ENCODE measurements at regions not wholly inside any gene's neighbourhood (a gene's known extent, or its start where the extent isn't known, plus 50 kb on each side); places are given as distances from the start of the nearest gene placed in this dataset.
"Not testable (repeated sequence)": the region's sequence is repeated elsewhere in the genome, so short reads cannot be mapped to it uniquely, and the experiment has no call there.

DNA sequence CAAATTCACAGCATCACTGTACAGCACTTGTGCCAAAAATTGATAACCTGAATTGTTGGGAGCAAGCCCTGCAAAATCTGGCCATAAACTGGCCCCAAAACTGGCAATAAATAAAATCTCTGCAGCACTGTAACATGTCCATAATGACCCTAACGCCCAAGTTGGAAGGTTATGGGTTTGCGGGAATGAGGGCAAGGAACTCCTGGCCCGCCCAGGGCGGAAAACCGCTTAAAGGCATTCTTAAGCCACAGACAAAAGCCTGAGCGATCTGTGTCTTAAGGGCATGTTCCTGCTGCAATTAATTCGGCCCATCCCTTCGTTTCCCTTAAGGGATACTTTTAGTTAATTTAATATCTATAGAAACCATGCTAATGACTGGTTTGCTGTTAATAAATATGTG is 690.1 kb upstream of the EPHA5 start:
- not testable (repeated sequence) for DNase-seq

DNA sequence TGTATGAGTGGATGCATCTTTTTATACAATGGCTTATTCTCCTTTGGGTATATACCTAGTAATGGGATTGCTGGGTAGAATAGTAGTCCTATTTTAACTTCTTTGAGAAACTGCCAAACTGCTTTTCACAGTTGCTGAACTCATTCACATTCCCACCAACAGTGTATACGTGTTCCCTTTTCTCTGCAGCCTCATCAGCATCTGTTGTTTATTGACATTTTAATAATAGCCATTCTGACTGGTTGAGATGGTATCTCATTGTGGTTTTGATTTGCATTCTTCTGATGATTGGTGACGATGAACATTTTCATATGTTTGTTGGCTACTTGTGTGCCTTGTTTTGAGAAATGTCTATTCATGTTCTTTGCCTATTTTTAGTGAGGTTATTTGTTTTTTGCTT is 687.0 kb upstream of the EPHA5 start:
- peak; percentile 37 for DNase-seq

DNA sequence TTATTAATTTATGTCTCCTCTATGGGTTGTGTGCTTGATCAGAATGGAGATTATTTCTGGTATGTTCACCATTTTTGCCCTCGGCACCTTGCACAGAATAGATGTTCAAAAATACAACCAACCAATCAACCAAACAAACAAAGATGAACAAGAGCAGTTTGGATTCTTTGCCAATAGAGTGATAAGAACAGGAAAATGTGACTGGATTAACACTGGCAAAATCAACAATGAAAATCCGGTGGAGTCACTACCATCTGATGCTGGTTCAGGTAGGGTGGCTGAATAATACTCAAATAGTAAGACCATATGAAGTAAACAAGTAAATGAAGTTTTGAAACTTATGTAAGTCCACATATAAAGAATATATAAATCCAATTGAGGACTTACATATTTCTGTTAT is 685.0 kb upstream of the EPHA5 start:
- DNase-seq, result no peak

DNA sequence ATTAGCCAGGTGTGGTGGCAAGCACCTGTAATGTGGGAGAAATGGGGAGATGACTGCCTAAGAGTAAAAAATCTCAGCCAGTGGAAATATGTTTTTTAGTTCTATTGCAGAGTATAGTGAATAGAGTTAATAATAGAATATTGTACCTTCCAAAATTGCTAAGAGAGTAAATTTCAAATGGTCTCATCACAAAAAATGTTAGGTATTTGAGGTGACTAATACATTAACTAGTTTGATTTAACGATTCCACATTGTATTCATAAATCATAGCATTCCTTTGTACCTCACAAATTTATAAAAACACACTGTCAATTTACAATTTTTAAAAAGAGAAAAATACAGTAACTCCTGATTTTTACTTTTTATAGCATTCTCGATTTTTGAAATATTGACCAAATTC is 681.5 kb upstream of the EPHA5 start:
- DNase-seq, result no peak

DNA sequence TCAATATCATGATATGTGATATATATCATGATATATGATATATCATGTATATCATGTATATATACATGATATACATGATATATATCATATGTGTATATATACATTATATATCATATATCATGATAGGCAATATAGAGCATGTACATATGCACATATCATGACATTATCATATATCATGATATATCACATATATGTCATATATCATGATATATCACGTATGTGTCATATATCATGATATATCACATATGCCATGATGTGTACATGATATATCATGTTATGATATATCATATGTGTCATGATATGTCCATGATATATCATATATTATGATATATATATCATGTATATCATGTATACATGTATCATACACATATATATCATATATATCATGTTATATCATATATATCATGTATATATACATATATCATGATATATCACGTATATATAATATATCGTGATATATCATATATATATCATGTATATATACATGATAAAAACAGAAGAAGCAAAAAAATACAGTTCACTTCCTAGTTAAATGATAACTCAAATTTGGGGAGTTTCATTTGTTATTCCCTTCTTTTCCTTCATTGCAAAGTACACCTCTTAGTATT is 670.1 kb upstream of the EPHA5 start:
- no peak for DNase-seq

DNA sequence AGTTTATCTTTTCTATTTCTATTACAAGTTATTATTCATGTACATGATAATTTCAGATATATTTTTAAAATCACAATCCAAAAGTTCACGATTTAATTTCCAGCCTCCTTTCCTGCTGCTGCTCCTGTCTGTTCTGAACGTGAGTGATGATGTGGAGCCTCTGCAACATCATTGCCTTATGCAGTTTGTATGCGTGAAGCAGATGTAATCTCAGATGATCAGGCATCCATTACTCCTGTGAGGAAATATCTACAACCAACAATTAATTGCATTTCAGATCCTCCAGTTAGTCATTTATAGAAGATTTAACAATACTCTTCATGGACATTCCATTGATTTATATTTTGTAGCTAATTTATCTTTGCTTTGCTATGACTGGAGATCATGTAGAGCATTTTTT is 668.7 kb upstream of the EPHA5 start:
- DNase-seq, result no peak

DNA sequence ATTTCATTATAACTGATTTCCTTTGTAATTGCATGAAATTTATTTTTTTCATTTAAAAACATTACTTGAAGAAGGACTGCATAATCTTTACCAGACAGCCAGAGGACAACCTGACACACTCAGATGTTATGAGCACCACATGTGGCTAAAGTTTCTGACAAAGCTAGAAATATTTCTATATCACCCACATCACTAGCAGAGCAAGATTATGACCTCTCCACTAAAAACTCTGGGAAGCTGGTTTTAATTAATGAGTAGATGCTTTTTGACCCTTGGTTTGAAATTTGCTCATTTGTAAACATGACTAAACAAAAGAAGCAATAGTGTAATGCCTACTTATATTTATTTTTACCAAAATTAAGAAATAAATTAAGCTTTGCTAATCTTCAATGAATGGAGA is 661.5 kb upstream of the EPHA5 start:
- DNase-seq, result no peak

DNA sequence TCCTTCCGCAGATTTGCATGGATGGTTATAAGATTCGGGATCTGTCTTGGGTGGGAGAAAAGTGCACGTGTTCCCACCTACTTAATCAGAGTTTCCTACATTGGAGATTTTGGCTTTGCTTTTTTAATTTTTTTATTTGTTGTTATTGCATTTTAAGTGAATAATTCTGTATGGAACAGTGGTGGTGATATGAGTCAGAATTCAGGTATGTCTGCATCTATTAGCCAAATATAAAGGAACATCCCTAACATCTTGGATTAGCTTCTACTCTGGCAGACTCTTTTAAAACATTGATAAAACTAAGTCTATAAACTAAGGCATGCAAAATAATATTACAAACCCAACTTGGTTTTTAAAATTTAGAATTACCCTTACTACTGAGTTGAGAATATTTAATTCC is 659.8 kb upstream of the EPHA5 start:
- no peak for DNase-seq

DNA sequence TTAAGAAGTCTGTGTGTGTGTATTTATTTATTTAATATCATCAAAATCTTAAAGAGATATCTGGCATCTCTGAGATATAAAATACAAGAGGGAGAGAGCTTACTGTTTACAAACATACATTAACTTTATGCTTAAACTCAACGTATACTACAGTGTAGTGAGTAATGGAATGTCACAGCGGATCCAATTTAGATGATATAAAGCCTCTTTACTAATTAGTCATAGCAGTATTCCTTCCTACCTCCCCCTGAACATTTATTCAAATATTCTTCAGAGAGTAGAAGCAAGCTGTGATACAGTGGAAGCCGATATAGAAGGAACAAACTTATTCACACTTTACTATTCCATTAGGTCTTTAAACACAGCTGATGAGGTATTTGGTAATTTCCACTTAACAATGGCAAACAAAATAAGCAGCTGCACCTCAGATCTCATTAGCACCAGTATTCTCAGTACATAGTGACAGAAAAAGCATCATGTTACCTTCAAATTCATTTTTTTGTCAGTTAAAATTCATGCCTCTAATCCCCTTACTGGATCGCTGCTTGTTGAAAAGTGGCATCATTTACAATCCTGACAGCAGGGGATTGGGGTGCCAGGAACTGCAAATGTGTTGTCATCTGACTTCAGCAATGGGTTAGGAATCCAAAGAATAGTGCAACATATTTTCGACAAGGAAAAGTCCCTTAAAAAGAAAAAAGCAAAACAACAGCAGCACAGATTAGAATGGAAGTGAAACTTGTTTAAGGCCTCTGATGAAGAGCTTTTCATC is 658.7 kb upstream of the EPHA5 start:
- DNase-seq, result peak; percentile 59

DNA sequence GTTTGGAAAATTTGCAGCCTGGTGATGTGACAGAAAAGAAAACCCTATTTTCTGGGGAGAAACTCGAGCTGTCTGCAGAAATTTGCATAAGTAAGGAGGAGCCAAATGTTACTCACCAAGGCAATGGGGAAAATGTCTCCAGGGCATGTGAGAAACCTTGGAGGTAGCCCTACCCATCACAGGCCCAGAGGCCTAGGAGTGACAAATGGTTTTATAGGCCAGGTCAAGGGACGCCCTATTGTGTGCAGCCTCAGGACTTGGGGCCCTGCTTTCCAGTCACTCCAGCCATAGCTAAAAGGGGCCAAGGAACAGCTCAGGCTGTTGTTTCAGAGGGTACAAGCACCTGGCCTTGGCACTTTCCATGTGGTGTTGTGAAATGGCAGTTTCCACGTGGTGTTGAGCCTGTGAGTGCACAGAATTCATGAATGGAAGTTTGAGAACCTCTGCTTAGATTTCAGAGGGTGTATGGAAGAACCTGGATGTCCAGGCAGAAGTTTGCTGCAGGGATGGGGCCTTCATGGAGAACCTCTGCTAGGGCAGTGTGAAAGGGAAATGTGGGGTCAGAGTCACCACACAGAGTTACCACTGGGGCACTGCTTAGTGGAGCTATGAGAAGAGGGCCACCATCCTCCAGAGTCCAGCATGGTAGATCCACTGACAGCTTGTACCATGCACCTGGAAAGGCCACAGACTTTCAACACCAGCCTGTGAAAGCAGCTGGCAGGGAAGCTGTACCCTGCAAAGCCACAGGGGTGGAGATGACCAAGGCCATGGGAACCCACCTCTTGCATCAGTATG is 637.6 kb upstream of the EPHA5 start:
- DNase-seq, result no peak

DNA sequence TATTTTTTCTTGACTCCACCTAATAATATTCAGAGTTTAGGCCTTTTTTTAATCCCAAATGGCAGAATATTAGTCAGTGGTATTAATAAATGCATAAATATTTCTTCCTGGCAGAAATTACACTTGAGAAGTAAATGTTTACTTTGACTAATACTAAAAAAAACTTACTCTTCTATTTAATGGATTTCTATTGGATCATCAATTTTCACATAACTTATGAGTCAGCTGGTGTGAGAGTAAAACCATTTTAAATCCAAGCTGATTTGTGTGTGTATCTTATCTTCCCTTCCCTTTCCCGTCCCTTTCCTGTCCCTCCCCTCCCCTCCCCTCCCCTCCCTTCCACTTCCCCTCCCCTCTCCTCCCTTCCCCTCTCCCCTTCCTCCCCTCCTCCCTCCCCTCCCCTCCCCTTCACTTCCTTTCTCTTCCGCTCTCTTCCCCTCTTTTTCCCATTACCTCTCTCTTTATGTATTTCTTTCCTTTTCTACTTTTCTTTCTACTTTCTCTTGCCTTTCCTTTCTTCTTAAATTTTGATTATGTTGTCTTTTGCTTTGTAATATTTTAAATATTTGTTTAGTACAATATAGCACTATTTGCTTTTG is 630.1 kb upstream of the EPHA5 start:
- no peak for DNase-seq

DNA sequence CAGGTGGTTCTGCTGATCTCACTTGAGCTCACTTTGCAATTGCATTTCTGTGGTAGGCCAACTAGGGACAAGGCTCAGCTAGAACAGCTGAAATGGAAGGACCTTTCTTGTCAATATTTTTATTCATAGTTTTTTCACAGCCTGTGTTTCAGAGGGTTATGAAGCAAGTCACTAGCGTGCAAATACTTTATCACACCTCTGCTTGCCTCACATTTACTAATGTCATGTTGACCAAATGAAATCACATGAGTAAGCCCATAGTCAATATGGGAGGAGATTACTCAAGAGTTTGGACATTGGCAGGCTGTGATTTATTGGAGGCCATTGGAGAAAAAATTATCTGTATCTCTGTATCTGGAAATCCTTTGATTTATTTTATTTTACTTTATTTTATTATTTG is 628.3 kb upstream of the EPHA5 start:
- no peak for DNase-seq

DNA sequence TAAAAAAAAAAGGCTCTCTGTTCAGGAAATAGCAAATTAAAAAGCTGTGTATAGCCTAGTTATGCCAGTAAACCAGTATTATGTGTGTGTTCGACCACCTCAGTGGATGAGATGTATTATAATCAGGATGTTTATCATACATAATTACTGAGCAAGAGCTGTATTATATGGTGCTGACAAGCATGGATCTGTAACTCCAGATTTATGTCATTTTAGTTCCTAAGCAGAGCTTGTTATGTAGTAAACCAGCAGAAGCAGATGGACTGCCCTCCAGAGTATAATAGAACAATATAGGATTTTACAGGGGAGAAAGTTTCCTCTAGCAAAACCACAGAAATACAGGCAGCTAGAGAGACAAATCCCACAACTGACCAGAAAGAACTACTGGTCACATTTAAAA is 627.4 kb upstream of the EPHA5 start:
- DNase-seq, result peak; percentile 63

DNA sequence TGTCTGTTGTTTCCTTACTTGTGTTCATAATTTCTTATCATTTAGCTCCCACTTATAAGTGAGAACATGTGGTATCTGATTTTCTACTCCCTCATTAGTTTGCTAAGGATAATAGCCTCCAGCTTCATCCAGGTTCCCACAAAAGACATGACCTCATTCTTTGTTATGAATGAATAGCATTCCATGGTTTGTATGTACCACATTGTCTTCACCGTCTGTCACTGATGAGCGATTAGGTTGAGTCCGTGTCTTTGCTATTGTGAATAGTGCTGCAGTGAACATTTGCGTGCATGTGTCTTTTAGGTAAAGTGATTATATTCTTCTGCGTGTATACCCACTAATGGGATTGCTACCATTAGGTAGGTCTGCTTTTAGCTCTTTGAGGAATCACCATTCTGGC is 624.3 kb upstream of the EPHA5 start:
- peak; percentile 90 for DNase-seq

DNA sequence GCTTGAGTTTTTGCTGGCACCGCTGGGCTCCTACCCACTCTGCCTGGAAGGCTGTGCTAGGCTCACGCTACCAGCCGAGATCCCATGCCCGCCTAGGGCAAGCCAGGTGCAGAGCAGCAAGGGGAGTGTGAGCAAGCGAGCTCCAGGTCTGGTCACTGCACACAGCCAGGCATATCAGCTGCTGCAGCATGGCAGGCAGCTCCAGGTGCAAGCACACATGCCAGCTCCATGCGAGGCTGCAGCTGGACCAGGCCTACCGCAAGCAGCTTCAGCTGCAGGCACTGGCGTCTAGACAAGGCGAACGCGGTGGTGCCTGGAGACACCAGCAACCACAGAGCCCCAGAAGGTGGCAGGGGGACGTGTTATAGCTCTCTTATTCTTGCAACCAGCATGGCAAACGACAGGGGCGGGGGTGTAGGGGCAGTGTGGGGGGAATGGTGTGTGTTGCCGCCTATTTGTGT is 614.7 kb upstream of the EPHA5 start:
- no peak for DNase-seq

DNA sequence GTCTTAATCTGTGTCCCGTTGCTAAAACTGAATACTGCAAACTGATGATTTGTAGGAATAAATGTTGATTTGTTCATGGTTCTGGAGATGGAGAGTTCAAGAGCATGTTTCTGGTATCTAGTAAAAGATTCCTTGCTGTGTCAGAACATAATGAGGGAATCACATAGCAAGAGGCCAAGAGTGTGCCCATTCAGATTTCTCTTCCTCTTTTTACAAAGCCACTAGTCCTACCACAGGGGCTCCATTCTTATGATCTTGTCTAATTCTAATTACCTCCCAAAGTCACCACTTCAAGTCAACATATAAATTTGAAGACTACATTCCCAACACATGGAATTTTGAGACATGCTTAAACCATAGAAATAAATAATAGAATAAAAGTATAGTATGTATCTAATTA is 608.8 kb upstream of the EPHA5 start:
- DNase-seq, result peak; percentile 1

DNA sequence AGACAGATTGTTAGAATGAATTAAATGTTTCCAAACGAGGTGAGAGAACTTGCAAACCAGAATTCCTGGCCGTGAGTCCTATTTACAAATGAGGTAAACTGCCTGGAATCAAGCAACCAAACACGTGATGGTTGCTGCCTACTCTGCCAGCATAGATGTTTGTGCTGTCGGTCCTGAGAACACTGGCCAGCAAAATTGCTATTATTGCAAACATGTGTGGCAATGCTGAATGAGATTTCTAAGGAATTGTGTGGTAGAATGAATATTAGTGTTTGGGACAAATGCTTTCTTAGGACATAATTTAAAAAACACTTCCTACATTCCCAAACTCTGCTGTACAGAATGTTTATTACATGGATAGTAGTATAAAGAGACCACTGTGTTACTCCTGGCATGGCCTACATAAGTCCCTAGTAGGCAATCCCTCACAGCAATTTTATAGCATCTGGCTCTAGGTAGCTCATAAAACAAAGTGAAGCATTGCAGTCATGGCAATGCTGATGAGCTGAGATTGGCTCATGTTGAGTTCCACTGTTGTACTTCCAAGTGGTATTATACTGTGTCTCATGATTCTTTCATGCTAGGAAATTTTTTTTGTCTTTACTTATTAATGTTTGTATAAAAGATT is 605.2 kb upstream of the EPHA5 start:
- DNase-seq, result peak; percentile 47

DNA sequence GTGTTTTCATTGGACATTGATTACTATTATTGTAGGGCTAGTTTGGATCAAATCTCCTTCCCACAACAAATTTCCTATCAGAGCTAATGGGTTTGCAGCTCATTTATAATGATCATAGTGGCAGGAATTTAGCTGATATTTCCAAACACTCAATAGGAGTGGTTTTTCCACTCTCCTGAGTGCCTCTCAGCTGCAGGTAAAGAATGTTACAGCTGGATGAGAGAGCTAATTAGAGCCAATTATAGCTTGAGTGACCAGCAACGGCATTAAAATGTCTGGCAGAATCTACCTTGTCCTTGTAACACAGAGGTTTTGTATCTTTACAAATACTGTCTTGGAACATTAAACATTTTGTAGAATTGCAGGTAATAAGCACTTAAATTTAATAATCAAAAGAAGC is 602.8 kb upstream of the EPHA5 start:
- DNase-seq, result peak; percentile 85

DNA sequence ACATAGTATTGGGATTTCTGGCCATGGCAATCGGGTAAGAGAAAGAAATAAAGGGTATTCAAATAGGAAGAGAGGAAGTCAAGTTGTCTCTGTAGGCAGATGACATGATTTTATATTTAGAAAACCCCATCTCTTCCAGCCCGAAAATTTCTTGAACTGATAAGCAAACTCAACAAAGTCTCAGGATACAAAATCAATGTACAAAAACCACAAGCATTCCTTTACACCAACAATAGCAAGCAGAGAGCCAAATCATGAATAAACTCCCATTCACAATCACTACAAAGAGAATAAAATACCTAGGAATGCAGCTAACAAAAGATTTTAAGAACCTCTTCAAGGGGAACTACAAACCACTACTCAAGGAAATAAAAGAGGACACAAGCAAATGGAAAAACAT is 600.1 kb upstream of the EPHA5 start:
- DNase-seq, result not testable (repeated sequence)

DNA sequence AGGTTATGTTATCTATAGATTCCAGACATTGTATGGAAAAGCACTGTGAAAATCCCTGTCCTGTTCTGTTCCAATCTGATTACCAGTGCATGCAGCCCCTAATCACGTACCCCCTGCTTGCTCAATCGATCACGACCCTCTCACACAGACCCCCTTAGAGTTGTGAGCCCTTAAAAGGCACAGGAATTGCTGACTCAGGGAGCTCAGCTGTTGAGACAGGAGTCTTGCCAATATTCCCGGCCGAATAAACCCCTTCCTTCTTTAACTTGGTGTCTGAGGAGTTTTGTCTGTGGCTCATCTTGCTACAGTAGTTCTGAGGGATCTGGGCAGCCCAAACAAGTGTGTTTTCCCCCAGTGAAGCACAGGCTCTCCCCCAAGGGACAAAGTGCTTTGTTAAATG is 596.3 kb upstream of the EPHA5 start:
- DNase-seq, result not testable (repeated sequence)

DNA sequence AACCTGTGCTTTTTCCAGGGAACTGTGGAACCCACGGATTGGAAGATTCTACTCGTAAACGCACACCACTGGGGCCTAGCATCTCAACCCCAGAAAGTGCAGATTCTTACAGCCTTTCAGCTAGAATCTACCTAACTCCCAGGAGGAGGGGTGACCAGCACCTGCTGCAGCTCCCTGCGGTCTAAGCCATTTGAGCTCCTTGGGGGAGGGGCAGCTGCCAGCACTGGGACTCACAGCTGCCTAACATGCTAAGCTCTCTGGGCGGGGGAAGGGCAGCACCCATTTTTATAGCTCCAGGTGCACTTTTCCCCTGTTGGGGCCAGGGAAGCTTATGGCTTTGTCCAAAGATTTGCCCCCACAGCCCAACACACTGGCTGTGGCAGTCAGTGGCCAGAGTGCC is 595.7 kb upstream of the EPHA5 start:
- DNase-seq, result peak; percentile 66

DNA sequence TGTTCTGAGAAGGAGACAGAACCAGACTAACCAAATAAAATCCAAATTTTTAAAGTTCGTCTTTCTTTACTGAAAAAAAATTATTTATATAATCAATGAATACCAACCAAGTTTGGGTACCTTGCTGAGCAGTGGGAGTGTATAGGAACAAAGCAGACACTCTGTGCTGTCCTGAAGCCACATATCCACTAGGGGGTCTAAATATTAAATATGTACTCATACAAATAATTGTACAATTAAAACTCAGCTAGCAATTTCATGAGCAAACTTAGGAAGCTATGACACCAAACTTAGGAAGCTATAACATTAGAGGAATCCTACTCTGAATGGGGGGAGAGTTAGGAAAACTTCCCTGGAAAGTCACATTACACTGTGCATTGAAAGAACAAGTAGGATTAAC is 582.0 kb upstream of the EPHA5 start:
- peak; percentile 10 for DNase-seq

DNA sequence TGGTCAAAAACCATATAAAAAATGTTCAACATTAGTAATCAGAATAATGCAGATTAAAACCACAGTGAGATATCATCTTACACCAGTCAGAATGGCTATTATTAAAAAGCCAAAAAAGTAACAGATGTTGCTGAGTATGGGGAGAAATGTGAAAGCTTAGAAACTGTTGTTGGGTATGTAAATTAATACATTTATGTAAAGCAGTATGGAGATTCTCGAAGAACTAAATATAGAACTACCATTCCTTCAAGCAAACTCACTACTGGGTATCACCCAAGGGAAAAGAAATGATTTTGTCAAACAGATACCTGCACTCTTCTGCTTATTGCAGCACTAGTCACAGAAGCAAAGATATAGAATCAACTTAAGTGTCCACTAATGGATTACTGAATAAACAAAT is 576.4 kb upstream of the EPHA5 start:
- DNase-seq, result peak; percentile 11

Data from NCI-H69 (cell line).